ENCODE measurements at regions not wholly inside any gene's neighbourhood (a gene's known extent, or its start where the extent isn't known, plus 50 kb on each side); places are given as distances from the start of the nearest gene placed in this dataset.

DNA sequence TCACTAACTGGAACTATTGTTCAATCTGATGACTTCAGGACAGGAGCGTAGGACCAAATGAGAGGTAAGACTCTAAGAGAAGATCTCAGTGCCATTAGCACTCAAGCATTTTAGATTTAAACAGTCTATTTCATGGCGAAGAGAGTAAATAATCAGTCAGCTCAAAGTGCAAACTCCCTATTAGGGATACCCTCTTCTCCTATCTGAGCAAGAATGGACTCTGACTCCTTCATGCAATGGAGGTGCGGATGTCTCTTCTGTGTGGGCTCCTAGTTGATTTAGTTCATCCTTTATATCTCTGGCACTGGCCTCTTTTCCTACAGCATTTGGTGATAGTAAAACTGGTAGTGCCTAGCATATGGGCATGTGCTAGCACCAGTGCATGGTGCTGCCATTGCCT lies 144.6 kb downstream of the SMC2 start:
- no peak for DNase-seq (ENCODE audit: low read depth)
- TF ChIP-seq CTCF (conservative IDR thresholded peaks at IDR 0.05; ENCODE audit: low read depth, low read length) = no peak
- no peak overlapping the region for H3K4me3 ChIP-seq (ENCODE audit: low read depth, low read length)

- TF ChIP-seq CTCF (conservative IDR thresholded peaks at IDR 0.05; ENCODE audit: low read depth, low read length) = no peak
- no peak for DNase-seq (ENCODE audit: low read depth)
- H3K4me3 ChIP-seq (ENCODE audit: low read depth, low read length) = no peak overlapping the region
Measured at GRCh38 chr9:104240890-104241289, 146.8 kb downstream of the SMC2 start.

DNA sequence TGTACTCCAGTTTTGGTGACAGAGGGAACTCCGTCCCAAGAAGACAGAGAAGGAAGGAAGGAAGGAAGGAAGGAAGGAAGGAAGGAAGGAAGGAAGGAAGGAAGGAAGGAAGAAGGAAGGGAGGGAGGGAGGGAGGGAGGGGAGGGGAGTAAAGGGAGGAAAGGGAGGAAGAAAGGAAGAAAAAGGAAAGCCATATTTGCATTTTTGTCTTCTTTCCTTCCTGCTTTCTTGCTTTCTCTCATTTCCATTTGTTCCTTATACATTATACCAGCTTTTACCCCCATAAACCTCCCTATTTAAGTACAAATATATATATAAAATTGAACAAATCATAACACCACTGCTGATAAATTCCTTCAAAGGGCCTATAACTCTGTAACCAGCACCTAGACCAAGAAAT lies 151.8 kb downstream of the SMC2 start:
- no peak for TF ChIP-seq CTCF (conservative IDR thresholded peaks at IDR 0.05; ENCODE audit: low read depth, low read length)
- no peak for DNase-seq (ENCODE audit: low read depth)
- H3K4me3 ChIP-seq (ENCODE audit: low read depth, low read length) = no peak overlapping the region

GRCh38 chr9:104247899-104248460 lies 153.9 kb downstream of the SMC2 start:
- no peak for TF ChIP-seq CTCF (conservative IDR thresholded peaks at IDR 0.05; ENCODE audit: low read depth, low read length)
- H3K4me3 ChIP-seq (ENCODE audit: low read depth, low read length) = no peak overlapping the region
- no peak for DNase-seq (ENCODE audit: low read depth)

- H3K4me3 ChIP-seq (ENCODE audit: low read depth, low read length) = no peak overlapping the region
- no peak for TF ChIP-seq CTCF (conservative IDR thresholded peaks at IDR 0.05; ENCODE audit: low read depth, low read length)
- peak; percentile 4 for DNase-seq (ENCODE audit: low read depth)
Measured at GRCh38 chr9:104256031-104256695, 162.1 kb downstream of the SMC2 start.

DNA sequence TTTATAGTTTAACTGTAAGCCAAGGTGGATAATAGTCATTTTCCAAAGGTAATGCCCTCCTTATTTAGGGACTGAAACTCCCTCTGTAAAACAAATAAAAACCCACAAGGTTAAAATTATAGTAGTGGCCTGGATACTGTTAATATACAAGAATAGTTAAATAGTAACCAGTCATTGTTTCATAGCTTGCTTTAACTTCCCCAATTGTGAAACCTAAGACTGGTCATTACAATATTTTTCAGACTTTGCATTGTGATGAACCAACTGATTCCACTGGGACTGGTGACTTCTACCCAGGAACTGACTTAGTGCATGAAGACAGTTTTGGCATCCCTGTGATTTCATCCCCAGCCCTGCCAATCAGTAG lies 162.6 kb downstream of the SMC2 start:
- DNase-seq (ENCODE audit: low read depth) = no peak
- no peak for TF ChIP-seq CTCF (conservative IDR thresholded peaks at IDR 0.05; ENCODE audit: low read depth, low read length)
- no peak overlapping the region for H3K4me3 ChIP-seq (ENCODE audit: low read depth, low read length)

All from choroid plexus epithelial cell (primary cell).